ENCODE measurements at regions not wholly inside any gene's neighbourhood (a gene's known extent, or its start where the extent isn't known, plus 50 kb on each side); places are given as distances from the start of the nearest gene placed in this dataset.

DNA sequence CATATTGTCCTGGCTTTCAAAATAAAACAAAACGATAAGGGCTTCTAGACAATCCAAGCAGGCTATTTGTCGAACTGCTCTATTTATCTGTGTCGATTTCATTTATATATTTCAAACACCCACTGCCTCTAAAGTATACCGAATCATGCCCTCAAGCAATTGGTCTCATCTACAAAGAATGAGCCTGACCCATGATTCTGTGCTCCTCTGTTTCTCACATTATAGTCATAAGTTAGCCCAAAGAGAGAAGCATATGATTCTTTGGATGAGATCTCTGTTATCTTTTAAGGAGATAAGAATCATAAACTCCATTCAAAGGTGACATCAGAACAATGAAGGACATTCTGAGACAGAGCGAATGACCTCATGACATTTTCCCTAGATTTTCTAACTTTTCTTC is 191.1 kb downstream of the MAP2K6 start:
- no peak for DNase-seq (ENCODE audit: low read depth)

DNA sequence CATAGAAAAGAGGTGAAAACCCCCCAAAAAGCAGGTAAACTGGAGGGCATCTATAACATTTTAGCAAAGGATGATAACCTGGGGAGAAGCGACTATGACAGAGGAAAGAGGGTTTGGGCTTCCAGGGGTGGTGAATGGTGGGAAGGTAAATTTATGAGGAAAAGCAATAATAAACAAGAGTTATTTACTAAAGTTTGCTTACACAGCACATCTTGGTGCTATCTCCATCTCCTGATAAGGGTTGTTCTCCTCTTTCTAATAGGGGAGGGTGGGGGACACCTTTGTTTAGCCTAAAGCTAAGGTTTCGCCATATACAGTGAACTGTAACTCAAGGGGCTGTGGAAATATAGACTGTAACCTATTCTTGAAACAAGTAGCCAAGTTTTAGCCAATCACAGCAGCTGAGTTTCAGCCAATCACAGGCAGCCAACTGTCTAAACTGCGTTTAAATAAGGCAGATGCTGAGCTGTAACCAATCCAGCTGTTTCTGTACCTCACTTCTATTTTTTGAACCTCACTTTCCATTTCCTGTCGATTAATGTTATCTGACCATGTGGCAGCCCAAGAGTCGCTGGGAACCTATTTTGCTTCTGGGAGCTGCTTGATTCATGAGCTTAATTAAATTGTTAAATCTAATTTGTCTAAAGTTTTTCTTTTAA is 191.8 kb downstream of the MAP2K6 start:
- no peak for DNase-seq (ENCODE audit: low read depth)

DNA sequence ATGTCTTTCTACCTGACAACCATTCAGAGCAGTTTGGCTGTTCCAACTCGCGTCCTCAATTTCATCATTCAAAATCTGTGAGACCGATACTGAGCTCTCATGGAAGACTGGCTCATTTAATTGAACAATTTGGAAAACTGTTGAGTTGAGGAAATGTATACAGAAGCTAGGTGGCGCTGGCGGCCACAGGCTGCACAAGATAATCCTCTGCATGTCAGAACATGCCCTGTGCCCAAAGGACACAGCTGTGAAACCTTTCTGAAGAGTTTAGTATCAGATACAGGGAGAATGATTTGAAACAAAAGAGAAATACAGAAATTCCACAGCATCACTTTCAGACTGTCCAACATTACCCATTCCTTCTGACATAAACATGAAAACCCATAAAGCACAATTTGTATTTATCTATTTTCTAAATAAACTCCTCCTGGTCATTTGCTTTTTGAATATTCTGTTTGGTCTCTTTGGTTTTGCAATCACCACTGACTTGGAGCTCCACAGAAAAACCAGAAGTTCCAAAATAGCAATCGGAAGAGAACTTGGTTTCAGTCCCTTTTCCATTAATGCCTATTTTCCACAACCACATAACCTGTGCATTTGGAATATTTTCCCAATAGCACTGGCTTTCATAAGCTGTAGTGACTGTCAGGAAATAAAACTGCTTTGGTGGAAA is 192.8 kb downstream of the MAP2K6 start:
- DNase-seq (ENCODE audit: low read depth), result no peak

DNA sequence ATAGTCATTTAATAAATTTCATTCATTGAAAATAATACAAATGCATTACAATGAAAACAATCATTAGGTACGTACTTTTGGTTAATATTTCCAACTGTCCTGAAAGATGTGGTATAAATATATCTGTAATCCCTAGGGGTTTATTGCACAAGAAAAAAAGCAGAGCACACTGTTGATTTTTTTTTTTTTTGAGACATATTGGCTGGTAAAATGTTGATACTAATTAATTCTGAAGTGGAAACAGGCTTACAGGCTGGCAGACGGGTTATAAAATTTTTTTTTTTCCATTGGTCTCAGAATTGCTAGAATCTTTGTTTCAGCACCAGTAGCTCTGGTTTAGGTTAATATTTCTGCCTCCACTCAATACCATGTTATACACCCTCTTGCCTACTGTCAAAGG is 193.6 kb downstream of the MAP2K6 start:
- DNase-seq (ENCODE audit: low read depth), result no peak

DNA sequence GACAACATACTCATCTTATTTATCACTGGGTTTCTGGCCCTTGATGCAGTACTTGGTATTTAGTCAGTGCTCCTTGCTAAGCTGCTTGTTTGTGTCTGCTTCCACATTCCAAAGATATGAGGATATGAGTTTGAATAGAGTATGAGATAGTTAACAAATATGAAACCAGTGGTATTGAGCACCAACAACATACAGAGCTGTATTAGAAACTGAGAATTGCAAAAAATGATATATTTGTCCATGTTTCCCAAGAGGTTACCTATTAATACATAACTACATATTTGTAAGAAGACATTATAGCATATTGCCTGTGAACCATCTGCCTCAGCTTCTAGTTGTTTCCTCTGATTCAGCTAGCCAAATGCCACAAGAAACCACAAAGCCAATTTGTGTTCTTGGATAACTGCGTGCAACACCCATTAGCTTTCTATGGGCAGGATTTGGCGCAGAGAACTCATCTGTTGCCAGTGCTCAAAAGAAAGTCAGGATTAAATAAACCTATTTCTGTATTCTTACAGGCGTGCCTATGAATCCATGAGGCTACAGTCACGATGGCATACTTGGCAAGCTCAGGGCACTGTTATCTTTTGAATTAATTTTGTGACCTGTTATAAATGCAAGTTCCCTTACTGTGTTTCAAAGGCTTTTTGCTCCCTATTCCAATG is 194.4 kb downstream of the MAP2K6 start:
- peak; percentile 68 for DNase-seq (ENCODE audit: low read depth)

DNA sequence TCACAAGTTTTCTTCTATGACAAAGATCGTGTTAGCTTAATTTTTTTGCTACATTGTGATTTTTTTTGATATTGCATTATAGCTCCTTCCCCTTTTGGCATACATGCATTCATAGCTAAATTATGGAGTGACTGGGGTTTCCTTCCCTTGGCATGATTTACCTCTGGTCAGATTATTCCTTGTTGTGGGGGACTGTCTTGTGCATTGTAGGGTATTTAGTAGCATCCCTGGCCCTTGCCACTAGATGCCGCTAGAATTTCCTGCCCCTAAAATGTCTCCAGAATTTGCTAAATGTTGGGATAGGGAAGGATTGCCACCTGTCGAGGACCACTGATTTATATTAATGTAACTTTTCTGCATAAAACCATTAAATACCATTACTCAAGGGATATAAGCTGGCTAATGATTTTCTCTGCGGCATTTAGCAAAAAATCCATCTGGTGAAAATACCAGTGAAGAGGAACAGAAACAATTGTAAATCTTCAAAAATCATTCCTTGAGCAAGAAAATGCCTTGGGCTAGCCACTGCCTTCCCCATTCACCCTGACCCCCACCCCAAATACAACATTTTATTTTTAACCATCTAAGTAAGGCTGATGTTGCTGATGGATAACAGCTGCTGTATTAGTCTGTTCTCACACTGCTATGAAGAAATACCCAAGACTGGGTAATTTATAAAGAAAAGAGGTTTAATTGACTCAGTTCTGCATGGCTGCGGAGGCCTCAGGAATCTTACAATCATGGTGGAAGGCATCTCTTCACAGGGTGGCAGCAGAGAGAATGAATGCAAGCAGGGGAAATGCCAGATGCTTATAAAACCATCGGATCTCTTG is 195.2 kb downstream of the MAP2K6 start:
- no peak for DNase-seq (ENCODE audit: low read depth)

DNA sequence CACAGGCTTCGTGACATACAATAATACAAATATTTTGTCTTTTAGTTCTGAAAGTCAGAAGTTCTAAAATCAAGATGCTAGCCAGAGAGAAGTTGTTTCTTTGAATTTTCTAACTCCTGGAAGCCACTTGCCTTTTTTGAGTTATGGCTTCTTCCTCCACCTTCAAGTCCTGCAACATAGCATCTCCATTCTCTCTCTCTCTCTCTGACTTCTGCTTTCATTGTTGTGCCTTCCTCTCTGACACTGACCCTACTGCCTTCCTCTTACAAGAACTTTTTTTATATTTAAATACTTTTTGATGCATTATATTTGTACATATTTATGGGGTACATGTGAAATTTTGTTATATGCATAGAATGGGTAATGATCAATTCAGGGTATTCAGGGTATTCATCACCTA is 205.9 kb downstream of the MAP2K6 start:
- no peak for DNase-seq (ENCODE audit: low read depth)

DNA sequence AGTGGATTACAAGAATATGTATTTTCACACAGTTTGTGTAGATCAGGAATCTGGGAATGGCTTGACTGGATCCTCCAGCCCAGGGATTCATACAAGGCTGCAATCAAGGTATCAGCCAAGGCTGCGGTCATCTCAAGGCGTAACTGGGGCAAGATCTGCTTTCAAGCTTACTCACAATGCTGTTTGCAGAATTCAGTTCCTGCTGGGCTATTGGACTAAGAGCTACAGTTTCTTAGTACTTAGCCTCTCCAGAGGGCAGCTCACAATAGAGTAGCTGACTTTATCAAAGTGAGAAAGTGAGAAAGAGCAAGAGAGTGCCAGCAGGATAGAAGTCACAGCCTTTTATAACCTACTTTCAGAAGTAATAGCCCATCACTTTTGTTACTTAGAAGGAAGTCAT is 211.0 kb downstream of the MAP2K6 start:
- DNase-seq (ENCODE audit: low read depth), result no peak

DNA sequence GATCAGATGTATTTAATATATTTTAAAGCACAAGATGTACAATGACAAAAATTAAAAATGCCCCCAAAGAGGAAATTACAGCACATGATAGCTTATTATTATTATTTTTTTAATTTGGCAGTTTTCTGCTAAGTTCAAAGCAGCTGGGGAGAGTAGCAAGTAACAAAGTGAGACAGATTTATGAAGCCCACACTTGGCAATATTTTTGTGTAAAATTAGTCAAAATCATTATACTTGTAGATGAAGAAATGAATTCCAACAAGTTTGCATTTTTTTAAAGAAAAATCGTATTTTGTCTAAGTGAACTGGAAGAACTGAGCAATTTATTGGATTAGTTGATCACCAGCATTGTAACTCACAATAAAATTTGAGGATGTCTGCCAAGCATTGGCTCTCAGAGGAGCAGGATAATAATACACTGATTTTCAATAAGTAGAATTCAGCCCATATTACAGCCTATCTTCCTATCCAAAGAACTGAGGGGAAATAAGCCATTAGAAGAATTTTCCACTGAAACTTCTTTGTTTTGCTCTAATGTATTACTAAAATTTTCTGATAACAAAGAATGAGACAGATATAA is 215.6 kb downstream of the MAP2K6 start:
- no peak for DNase-seq (ENCODE audit: low read depth)

DNA sequence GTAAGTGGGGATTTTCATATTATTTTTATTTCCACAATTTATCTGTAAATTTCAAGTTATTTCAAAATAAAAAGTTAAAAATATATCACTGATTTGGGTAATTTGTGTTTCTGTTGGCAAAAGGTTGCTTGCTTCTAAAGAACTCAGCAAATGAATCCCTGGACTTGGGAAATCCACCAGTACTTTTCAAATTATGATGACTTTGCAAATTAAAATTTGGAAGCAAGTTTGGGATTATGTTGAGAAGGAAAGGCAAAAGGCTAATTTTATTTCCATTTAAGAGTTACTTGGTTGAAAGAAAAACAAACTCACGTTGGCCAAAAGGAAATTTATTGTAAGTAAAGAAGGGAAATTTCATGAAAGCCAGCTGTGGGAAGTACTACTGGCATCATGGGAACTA is 220.3 kb downstream of the MAP2K6 start:
- DNase-seq (ENCODE audit: low read depth), result no peak

DNA sequence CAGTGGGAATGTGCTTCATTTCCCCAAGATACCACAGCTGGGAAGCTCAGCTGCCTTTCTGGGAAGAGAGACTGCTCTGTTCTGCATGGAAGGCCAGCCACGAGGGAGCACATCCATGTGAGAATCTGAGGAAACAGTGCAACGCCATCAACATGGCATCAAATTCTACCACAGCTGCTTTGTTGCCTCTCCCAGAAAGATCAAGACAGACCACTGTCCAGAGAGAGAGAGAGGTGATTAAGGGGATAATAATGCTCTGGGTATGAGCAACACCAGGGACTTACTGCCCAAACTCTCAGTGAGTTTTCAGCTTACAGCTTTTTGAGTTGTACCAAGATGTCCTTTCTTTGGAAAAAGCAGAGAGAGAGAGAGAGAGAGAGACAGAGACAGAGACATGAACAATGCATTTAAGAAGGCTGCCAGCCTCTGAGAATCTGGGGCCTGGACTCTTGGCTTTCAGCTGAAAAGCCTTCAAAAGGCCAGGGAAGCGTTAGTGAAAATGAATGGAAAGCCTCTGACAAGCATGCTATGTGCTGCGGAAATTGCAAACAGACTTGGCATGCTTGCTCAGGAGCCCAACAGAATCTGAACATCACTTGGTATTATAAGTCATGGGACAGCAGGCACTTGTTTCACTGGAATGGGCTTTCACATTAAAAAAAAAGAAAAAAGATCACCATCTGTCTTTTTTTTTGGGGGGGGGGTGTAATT is 223.1 kb downstream of the MAP2K6 start:
- DNase-seq (ENCODE audit: low read depth), result no peak

DNA sequence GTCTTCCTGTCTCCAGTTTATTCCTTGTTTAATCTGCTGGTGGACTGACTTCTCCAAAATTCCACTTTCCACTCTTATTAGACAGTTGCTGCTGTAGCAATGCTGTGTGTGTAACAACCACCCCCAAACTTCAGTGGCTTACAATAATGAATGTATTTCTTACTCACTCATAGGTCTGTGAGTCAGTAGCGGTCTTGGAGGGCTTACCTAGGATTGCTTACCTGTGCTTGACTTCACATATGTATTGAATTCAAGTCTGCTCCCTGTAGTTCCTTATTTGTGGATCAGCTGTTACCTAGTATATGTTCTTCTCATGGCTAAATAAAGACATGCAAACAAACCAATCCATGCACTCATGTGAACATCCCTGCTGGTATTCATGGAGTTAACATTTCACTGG is 224.6 kb downstream of the MAP2K6 start:
- no peak for DNase-seq (ENCODE audit: low read depth)

DNA sequence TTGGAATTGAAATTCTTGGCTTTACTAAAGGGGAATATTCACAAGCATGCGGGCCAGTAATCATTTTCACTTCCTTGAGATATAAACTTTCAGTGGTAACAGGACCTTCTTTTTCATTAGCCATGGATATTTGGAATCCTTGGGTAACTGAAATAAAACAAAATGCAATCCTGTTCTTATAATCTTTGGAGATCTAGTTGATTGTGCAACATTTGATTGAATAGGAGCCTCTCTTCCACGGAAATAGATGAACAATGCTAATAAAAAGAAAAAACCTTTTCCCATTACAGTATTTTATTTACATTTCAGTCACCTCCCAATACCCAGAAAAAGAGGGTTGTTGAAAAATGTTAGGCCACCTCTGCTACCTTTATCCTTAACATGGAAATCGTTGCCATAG is 225.6 kb downstream of the MAP2K6 start:
- no peak for DNase-seq (ENCODE audit: low read depth)

DNA sequence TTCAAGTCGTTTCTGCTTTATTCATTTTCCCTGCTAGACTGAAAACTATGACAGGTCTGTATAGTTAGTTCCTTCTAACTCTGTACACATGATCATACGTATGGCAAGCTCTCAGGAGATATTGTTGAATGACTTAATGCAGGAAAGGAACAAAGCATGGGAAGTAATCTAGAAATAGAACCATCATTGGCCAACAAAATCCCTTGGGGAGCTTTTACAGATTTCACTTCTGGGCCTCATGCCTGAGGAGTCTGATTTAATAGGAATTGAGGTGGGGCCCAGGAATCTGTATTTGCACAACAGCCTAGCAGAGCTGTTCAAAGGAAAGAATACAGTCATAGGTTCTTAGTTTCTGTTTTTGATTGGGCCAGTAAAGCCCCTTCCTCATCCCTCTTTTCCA is 229.2 kb downstream of the MAP2K6 start:
- DNase-seq (ENCODE audit: low read depth), result no peak

DNA sequence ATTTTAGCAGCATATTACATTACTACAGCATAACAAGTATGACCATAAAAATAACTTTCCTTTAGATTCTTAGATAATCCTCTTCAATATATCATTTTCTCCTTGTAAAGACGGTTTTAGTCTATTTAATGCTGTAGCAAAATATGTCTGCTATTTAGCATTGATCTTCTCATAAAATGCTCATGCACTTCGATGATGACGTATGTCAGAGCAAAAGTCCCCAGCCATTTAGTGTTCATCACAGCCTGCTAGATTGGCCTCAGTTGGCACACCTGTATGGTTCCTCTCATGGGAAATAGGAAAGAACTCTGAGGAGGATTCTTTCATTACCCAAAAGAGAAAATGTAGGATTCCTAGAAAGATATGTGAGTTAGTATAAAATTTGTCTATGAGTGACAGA is 232.2 kb downstream of the MAP2K6 start:
- DNase-seq (ENCODE audit: low read depth), result no peak

DNA sequence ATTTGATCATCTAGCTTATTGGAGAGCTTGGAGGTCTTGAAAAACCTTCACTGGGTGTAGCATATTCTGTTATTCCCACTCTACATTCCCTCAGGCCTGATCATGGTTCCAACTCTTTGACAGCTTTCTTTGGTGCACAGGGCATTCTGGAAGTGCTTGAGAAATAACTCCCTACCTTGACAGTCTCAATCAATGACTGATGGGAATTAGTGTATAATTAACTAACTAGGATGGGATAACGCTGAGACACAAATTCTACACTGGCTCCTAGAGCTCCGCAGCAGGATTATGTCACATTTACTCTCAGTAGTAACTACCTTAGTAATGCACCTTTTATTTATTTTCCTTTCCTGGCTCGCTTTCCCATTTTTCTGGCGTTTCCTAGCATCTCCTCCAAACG is 236.4 kb downstream of the MAP2K6 start:
- DNase-seq (ENCODE audit: low read depth), result no peak

DNA sequence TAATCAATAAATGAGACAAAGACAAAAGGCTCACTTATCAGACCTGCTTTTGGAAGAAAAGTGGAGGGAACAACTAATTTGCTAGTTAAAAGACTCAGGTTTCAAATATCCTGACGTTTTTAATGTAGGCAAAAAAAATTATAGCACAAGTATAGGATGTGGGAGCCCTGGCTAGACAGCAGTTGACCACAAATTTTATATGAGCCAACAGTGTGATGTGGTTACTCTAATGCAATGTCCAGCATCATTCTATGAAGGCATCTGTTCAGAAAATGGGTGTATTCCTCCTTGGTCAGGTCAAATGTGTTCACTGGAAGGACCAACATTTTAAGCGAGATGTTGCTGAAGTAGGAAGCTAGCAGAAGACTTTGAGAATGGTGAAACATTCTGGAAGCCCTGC is 237.4 kb downstream of the MAP2K6 start:
- DNase-seq (ENCODE audit: low read depth), result no peak

DNA sequence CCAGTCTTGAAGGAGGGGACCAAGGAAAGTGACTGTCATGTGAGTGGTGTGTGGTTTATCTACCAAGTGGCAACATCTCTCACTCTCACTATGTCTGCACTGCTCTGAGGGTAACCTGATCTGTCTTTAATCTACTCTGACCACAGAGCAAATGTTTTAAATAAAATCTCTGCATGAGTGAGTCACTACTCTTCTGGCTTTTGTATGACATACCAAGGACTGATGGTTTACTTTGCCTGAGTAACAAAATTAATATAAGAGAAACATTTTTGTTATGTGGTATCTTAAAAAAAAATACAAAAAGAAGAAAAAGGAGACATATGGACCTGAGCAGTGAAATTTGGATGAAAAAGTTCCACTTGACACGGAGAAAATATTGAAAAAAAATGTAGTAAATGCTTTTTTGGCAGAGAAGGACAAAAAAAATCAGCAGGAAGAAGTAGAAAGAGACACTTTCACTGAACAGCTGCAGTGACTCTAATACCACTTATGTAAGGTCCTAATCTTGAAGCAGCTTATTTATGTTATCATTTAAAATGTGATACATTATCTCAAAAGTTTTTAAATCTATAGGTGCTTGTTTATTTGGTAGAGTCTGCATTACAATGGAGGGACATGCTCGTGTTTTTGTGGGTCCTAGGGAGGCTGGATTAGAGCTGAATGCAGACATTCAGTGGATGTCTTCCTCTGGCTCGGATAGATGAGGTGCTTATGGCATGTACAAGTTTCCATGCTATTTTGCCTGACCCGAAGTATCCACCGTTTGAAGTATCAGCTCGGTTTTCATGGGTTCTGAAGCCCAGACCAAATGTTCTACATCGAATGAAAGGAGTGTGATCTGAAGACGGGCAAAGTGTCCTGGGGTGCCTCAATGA is 240.7 kb downstream of the MAP2K6 start:
- no peak for DNase-seq (ENCODE audit: low read depth)

DNA sequence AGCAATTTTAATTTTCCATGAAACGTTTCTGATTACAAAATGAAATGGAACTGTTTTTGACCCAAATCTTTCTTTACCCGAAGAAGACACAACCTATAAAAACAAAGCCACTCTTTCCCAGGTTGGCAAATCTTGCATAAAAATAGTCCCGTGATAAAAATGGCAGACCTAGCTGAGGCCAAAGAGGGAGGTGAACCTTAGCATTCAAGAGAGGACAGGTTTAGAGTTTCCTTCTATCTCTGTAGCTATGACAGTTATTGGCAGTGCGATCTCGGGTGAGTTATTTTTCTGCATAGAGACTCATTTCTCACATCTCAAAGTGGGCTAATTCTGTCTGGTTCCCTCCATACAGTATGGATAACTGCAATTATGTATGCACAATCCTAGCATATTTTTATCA is 241.4 kb downstream of the MAP2K6 start:
- DNase-seq (ENCODE audit: low read depth), result no peak

DNA sequence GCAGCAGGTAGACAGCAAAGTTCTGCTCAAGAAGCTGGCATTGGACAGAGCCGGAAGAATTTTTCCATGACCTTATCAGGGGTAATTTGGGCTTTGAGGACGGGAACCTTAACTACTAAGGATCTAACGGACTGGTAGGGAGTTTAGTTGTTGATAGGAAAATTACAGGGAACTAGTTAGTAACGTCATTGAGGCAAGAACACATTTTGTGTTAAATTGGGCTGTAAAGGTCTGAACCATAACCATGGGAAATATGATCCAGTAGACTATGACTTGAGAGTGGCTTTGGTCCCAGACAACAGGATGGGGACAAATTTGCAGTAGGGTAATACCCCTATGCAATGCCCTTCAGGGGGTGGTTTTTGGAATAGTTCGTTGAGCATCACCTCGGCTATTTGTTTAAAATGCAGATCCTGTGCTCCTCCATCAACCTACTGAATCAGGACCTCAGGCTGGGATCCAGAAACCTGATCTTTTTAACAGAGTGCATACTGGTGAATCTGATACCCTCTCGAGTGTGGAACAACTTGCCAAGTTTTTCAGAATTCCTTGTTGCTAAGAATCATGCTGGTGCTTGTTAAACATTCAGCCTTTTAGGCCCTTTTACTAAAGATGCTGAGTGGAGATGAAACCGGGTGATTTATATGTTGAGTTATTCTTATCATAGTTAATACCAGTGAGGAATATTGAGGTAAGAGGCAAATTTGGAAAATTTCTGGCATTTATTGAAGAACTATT is 255.1 kb downstream of the MAP2K6 start:
- no peak for DNase-seq (ENCODE audit: low read depth)
